Astrocyte (in vitro differentiated cells and primary cell): ENCODE measurements at regions not wholly inside any gene's neighbourhood (a gene's known extent, or its start where the extent isn't known, plus 50 kb on each side); places are given as distances from the start of the nearest gene placed in this dataset.

ENCODE experiments used
- DNase-seq: peaks from one replicate; pipeline ENCODE4 v3.0.0-alpha.2; 2010; ENCODE audit warnings: low read depth
- FAIRE-seq: peaks from 2 replicates; lab custom pipeline; 2011; peaks lifted over from hg19 to GRCh38; lab: Jason Lieb, UNC
- H2AFZ ChIP-seq: 2 replicates; pipeline ENCODE4 v1.6.0; 2012; ENCODE audit warnings: low read depth, low read length, inconsistent platforms
- H3K27ac ChIP-seq: 2 replicates; pipeline ENCODE4 v1.5.1; 2011; ENCODE audit warnings: low read depth, low read length, inconsistent platforms
- H3K27me3 ChIP-seq: 2 replicates; pipeline ENCODE4 v1.6.0; 2011; ENCODE audit warnings: low read length, inconsistent platforms; ENCODE audit not compliant: insufficient read depth
- H3K36me3 ChIP-seq: 2 replicates; pipeline ENCODE4 v1.5.1; 2011; ENCODE audit warnings: low read length, inconsistent platforms; ENCODE audit not compliant: insufficient read depth
- H3K4me1 ChIP-seq: 2 replicates; pipeline ENCODE4 v1.5.1; 2011; ENCODE audit warnings: low read length, inconsistent platforms; ENCODE audit not compliant: insufficient read depth
- H3K4me2 ChIP-seq: 2 replicates; pipeline ENCODE4 v1.6.0; 2012; ENCODE audit warnings: low read length, inconsistent platforms
- H3K4me3 ChIP-seq: 2 replicates; pipeline ENCODE4 v1.5.1; 2011; ENCODE audit warnings: low read depth, mild to moderate bottlenecking, low read length, inconsistent platforms; ENCODE audit not compliant: insufficient read depth
- H3K79me2 ChIP-seq: 2 replicates; pipeline ENCODE4 v1.6.0; 2012; ENCODE audit warnings: mild to moderate bottlenecking, low read length, inconsistent platforms; ENCODE audit not compliant: insufficient read depth
- H3K9ac ChIP-seq: 2 replicates; pipeline ENCODE4 v1.6.0; 2012; ENCODE audit warnings: mild to moderate bottlenecking, low read length, inconsistent platforms
- H3K9me3 ChIP-seq: 2 replicates; pipeline ENCODE4 v1.5.1; 2012; ENCODE audit warnings: low read depth, mild to moderate bottlenecking, low read length, inconsistent platforms; ENCODE audit not compliant: insufficient read depth
- H4K20me1 ChIP-seq: 2 replicates; pipeline ENCODE4 v1.6.0; 2012; ENCODE audit warnings: low read length, inconsistent platforms; ENCODE audit not compliant: insufficient read depth
- H3K27ac Mint-ChIP-seq: one replicate; pipeline ENCODE4 v1.8.0; 2021; ENCODE audit warnings: mild to moderate bottlenecking, mixed read lengths; ENCODE audit not compliant: unreplicated experiment
- H3K27me3 Mint-ChIP-seq: one replicate; pipeline ENCODE4 v1.8.0; 2021; ENCODE audit warnings: low read depth, mixed read lengths; ENCODE audit not compliant: unreplicated experiment
- H3K36me3 Mint-ChIP-seq: one replicate; pipeline ENCODE4 v1.8.0; 2021; ENCODE audit warnings: low read depth, mixed read lengths; ENCODE audit not compliant: unreplicated experiment
- H3K4me1 Mint-ChIP-seq: one replicate; pipeline ENCODE4 v1.8.0; 2021; ENCODE audit warnings: low read depth, mixed read lengths; ENCODE audit not compliant: unreplicated experiment
- H3K4me3 Mint-ChIP-seq: one replicate; pipeline ENCODE4 v1.8.0; 2021; ENCODE audit warnings: mild to moderate bottlenecking, moderate library complexity, mixed read lengths; ENCODE audit not compliant: unreplicated experiment
- H3K9me3 Mint-ChIP-seq: one replicate; pipeline ENCODE4 v1.8.0; 2021; ENCODE audit warnings: mild to moderate bottlenecking, mixed read lengths; ENCODE audit not compliant: unreplicated experiment
- CTCF ChIP-seq: IDR thresholded peaks from 2 replicates; pipeline ENCODE4 v1.5.1; 2011; ENCODE audit warnings: low read depth, mild to moderate bottlenecking, inconsistent platforms, low read length, moderate library complexity; ENCODE audit not compliant: insufficient read depth
- EZH2 ChIP-seq: IDR thresholded peaks from 2 replicates; pipeline ENCODE4 v1.6.1; 2012; ENCODE audit warnings: mild to moderate bottlenecking, low read length, inconsistent platforms; ENCODE audit not compliant: insufficient read depth

- H3K27ac Mint-ChIP-seq, result no peak overlapping the region
- no peaks in the 10 kb centered on the region for H3K36me3 ChIP-seq
- H2AFZ ChIP-seq, result no peak overlapping the region
- no peak overlapping the region for H3K9ac ChIP-seq
- H3K4me1 ChIP-seq, result no peaks in the 10 kb centered on the region
- H3K4me3 Mint-ChIP-seq, result no peak overlapping the region
- no peak for FAIRE-seq
- no peaks in the 10 kb centered on the region for H4K20me1 ChIP-seq
- no peaks in the 10 kb centered on the region for H3K4me1 Mint-ChIP-seq
- H3K4me3 ChIP-seq, result no peak overlapping the region
- H3K9me3 ChIP-seq, result no peaks in the 10 kb centered on the region
- peaks cover 3% of the 10 kb centered on the region for H3K9me3 Mint-ChIP-seq
- TF ChIP-seq CTCF, result no peak
- no peak for TF ChIP-seq EZH2
- no peak for DNase-seq
- no peak overlapping the region for H3K4me2 ChIP-seq
- H3K79me2 ChIP-seq, result no peaks in the 10 kb centered on the region
- H3K36me3 Mint-ChIP-seq, result no peaks in the 10 kb centered on the region
- H3K27ac ChIP-seq, result no peak overlapping the region
- no peaks in the 10 kb centered on the region for H3K27me3 Mint-ChIP-seq
- H3K27me3 ChIP-seq, result no peaks in the 10 kb centered on the region
Observed at GRCh38 chr18:29198834-29199233, 1021.9 kb upstream of the CDH2 start.

GRCh38 chr18:29196307-29196706 is 1019.4 kb upstream of the CDH2 start:
- H3K27me3 ChIP-seq, result no peaks in the 10 kb centered on the region
- Mint-ChIP-seq H3K36me3 (no peaks in the 10 kb centered on the region), H3K4me3 (no peak overlapping the region), H3K9me3 (peaks cover 3% of the 10 kb centered on the region), H3K27me3 (no peaks in the 10 kb centered on the region), H3K4me1 (no peaks in the 10 kb centered on the region), H3K27ac (no peak overlapping the region)
- H3K9ac ChIP-seq, result no peak overlapping the region
- H3K4me2 ChIP-seq, result no peak overlapping the region
- FAIRE-seq (no peak), DNase-seq (no peak)
- H3K79me2 ChIP-seq, result no peaks in the 10 kb centered on the region
- no peak overlapping the region for H2AFZ ChIP-seq
- H3K4me3 ChIP-seq, result no peak overlapping the region
- no peaks in the 10 kb centered on the region for H3K4me1 ChIP-seq
- H3K36me3 ChIP-seq, result no peaks in the 10 kb centered on the region
- no peak overlapping the region for H3K27ac ChIP-seq
- H3K9me3 ChIP-seq, result no peaks in the 10 kb centered on the region
- no peaks in the 10 kb centered on the region for H4K20me1 ChIP-seq
- TF ChIP-seq CTCF (no peak), EZH2 (no peak)

GRCh38 chr18:29191263-29191662 is 1014.3 kb upstream of the CDH2 start:
- FAIRE-seq, result no peak
- H3K27me3 ChIP-seq, result no peaks in the 10 kb centered on the region

More at GRCh38 chr18:29191263-29191662, 1014.3 kb upstream of the CDH2 start:
- H4K20me1 ChIP-seq, result no peaks in the 10 kb centered on the region
- no peaks in the 10 kb centered on the region for H3K36me3 Mint-ChIP-seq
- peaks cover 8% of the 10 kb centered on the region for H3K4me1 Mint-ChIP-seq
- H3K27me3 Mint-ChIP-seq, result no peaks in the 10 kb centered on the region
- H3K4me2 ChIP-seq, result no peak overlapping the region
- H2AFZ ChIP-seq, result no peak overlapping the region
- no peaks in the 10 kb centered on the region for H3K79me2 ChIP-seq
- no peaks in the 10 kb centered on the region for H3K36me3 ChIP-seq
- no peaks in the 10 kb centered on the region for H3K9me3 ChIP-seq
- peak; percentile 3 for DNase-seq
- no peak overlapping the region for H3K4me3 Mint-ChIP-seq
- no peak overlapping the region for H3K27ac Mint-ChIP-seq
- H3K27ac ChIP-seq, result no peak overlapping the region
- no peak for TF ChIP-seq EZH2
- TF ChIP-seq CTCF, result peak; percentile 12
- no peak overlapping the region for H3K9ac ChIP-seq
- no peaks in the 10 kb centered on the region for H3K9me3 Mint-ChIP-seq
- peaks cover 4% of the 10 kb centered on the region for H3K4me1 ChIP-seq
- H3K4me3 ChIP-seq, result no peak overlapping the region
